Memory B cell (primary cell): ENCODE measurements at regions not wholly inside any gene's neighbourhood (a gene's known extent, or its start where the extent isn't known, plus 50 kb on each side); places are given as distances from the start of the nearest gene placed in this dataset.

Experiments
- ATAC-seq: fragments of 150-1000 bp; cut with Tn5 transposase; 2 replicates; pipeline ENCODE4 v1.10.0; 2021; ENCODE audit warnings: low read depth, mild to moderate bottlenecking, moderate library complexity
- DNase-seq, 2 donors: peaks; one replicate each; pipeline ENCODE4 v3.0.0; 2022; ENCODE audit warnings: low spot score in 2 of 2
- H3K27ac Mint-ChIP-seq: one replicate; pipeline ENCODE4 v1.8.0; 2022; ENCODE audit warnings: mild to moderate bottlenecking, moderate library complexity, mixed read lengths
- H3K27me3 Mint-ChIP-seq: one replicate; pipeline ENCODE4 v1.8.0; 2022; ENCODE audit warnings: mixed read lengths
- H3K36me3 Mint-ChIP-seq: one replicate; pipeline ENCODE4 v1.8.0; 2022; ENCODE audit warnings: mild to moderate bottlenecking, mixed read lengths
- H3K4me1 Mint-ChIP-seq: one replicate; pipeline ENCODE4 v1.8.0; 2022; ENCODE audit warnings: mixed read lengths
- H3K4me3 Mint-ChIP-seq: one replicate; pipeline ENCODE4 v1.8.0; 2022; ENCODE audit warnings: mild to moderate bottlenecking, moderate library complexity, mixed read lengths
- H3K9me3 Mint-ChIP-seq: one replicate; pipeline ENCODE4 v1.8.0; 2022; ENCODE audit warnings: mixed read lengths

DNA sequence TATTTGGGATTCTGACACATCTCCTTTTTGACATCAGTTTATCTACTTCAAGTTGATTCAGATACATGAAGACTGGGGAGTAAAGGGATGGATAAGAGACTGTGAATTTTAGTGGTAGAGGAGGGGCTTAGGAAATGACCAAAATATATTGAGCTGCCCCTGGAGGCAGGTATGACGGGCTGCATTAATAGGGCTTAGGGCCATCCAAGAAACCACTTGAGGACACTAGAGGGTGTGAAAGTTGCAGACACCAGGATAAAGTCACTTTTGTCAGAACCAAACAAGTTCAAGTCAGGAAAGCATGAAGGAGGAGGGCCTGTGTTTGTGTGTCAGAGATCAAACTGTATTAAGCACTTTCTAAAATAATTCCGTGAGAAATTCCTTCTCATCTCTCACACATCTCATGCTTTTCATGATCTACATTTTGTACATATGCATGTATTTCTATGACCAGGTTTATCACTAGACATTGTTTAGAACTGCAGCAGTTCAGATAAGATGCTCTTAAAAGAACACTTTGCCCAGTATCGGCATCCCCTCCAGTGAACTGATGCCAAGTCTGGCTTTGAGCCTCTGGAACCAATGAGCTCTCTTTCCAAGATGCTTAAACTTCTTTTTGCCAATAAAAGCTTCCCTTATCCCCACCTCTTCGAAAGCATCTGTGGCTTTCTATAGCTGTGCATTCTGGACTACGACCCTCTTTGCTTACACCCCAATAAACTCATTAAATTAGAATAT is 136.9 kb downstream of the SLC38A1 start:
- Mint-ChIP-seq H3K4me3 (no peak overlapping the region), H3K4me1 (no peaks in the 10 kb centered on the region), H3K9me3 (no peaks in the 10 kb centered on the region), H3K27ac (no peak overlapping the region), H3K27me3 (peaks cover 2% of the 10 kb centered on the region), H3K36me3 (no peaks in the 10 kb centered on the region)
- peak; percentile 46 for ATAC-seq
- no peak for DNase-seq

DNA sequence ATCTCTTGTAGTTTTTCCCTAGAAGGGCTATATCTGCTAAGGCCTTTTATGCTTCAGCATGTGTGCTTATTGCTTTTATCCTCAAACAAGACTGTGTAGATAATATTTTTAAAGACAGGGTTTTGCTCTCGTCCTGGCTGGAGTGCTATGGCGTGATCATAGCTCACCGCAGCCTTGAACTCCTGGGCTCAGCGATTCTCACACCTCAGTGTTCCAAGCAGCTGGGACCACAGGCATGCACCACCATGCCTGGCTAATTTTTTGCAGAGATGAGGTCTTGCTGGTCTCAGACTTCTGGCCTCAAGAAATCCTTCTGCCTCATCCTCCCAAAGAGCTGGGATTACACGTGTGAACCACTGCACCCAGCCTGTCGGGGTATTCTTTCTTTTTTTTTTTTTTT is 137.3 kb upstream of the SCAF11 start:
- DNase-seq, result no peak
- H3K4me1 Mint-ChIP-seq, result peaks cover 3% of the 10 kb centered on the region
- H3K27ac Mint-ChIP-seq, result no peak overlapping the region
- no peak for ATAC-seq
- H3K27me3 Mint-ChIP-seq, result peaks cover 3% of the 10 kb centered on the region
- H3K4me3 Mint-ChIP-seq, result no peak overlapping the region
- H3K36me3 Mint-ChIP-seq, result no peaks in the 10 kb centered on the region
- H3K9me3 Mint-ChIP-seq, result no peaks in the 10 kb centered on the region

DNA sequence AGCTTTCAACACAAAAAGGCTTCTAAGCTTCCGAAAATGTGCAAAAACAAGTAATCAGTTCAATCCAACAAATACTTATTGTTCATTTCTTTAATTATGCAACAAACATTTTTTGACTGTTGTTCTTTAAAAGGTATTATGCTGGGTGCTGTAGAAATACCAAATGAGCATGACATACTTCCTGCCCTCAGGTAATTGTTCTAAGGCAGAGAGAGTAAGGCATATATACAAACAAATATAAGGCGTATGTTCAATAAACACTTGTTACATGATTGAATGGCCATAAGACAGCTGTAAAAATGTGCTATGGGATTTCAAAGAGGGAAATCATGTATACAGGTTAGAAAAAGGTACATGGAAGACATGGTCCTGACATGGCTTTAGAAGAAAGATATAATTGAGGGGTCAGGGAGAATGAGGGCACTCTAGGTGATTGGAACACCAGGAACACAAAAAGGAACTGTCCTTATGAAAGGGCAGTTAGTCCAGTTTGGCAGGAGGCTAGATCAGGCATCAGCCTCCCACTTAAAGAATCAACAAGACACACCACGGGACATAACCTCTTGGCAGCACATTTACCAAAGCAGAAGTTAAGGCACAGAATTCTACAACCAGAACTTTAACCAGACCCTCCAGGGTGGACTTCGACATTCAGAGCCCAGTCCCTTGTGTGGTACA is 135.8 kb upstream of the SCAF11 start:
- Mint-ChIP-seq H3K36me3 (no peaks in the 10 kb centered on the region), H3K27me3 (peaks cover 6% of the 10 kb centered on the region), H3K27ac (no peak overlapping the region), H3K9me3 (no peaks in the 10 kb centered on the region), H3K4me1 (peaks cover 3% of the 10 kb centered on the region), H3K4me3 (no peak overlapping the region)
- no peak for ATAC-seq
- DNase-seq, result no peak

DNA sequence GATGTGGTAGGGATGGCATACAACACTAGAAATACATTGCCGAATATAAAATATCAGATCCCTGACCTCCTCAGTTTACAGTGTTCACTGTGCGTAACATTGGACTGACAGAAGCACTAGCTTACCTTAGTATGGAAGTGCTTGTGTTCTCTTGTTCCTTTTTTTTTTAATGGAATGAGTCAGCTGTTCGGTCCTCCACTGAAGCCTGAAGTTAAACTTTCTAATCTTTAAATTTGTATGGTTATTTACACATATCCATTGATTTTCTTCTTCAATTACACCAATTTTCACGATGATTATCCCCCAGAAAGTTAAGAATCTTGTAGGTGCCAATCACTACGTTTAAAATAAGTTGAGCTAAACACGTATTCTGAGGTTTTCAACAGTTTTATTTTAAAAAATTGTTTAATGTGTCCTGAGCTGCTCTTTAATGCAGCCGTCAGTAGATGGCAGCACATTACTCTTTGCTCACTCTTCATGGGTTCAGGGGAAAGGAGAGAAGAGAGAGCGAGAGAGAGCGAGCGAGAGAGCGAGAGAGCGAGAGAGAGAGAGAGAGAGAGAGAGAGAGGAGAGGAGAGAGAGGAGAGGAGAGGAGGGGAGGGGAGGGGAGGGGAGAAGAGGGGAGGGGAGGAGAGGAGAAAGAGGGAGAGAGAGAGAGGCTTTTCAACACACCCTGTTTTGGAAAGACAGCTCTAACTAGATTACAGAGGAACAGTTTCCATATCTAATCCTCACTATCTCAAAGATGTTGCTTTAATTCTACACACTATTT is 134.7 kb upstream of the SCAF11 start:
- peaks cover 3% of the 10 kb centered on the region for H3K4me1 Mint-ChIP-seq
- ATAC-seq, result peak; percentile 95
- no peaks in the 10 kb centered on the region for H3K36me3 Mint-ChIP-seq
- peak in 1 of 2 donors; percentile 44 for DNase-seq
- no peaks in the 10 kb centered on the region for H3K9me3 Mint-ChIP-seq
- peaks cover 6% of the 10 kb centered on the region for H3K27me3 Mint-ChIP-seq
- H3K27ac Mint-ChIP-seq, result peak overlapping the region; percentile 63
- peak overlapping the region; percentile 50 for H3K4me3 Mint-ChIP-seq

DNA sequence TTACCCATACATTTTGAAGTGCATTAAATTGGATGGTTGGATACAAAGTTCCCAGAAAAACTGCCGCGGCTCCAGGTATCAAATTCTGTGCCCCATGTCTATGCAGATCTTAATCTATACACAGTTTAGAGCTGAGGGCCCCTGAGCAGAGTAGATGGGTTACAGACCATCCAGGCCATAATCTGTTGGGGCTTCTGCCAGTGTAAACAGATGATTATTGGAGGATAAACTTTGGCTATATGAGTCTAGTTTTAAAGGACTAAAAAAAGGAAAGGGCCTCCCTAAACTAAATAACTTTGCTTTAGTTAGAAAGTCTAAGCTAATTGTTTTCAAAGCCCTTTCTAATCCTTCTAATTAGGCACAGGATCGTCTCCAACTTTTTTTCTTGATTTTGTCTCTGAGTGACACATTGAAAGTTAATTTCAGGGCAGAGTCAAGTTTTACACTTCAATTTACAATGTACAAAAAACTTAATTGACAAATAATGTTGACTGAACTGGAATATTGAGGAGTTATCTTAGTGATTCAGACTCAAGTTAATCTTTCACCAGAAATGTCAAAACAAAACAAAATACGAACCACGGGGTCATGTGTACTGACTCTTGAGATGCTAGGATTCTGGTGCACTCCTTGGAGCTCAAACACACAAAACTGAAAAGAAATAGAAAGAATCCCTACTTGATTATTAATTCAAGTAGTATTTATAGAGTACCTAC is 133.9 kb upstream of the SCAF11 start:
- H3K27me3 Mint-ChIP-seq, result peaks cover 7% of the 10 kb centered on the region
- no peak for DNase-seq
- no peaks in the 10 kb centered on the region for H3K9me3 Mint-ChIP-seq
- H3K27ac Mint-ChIP-seq, result no peak overlapping the region
- no peak overlapping the region for H3K4me3 Mint-ChIP-seq
- no peaks in the 10 kb centered on the region for H3K36me3 Mint-ChIP-seq
- peaks cover 3% of the 10 kb centered on the region for H3K4me1 Mint-ChIP-seq
- no peak for ATAC-seq

DNA sequence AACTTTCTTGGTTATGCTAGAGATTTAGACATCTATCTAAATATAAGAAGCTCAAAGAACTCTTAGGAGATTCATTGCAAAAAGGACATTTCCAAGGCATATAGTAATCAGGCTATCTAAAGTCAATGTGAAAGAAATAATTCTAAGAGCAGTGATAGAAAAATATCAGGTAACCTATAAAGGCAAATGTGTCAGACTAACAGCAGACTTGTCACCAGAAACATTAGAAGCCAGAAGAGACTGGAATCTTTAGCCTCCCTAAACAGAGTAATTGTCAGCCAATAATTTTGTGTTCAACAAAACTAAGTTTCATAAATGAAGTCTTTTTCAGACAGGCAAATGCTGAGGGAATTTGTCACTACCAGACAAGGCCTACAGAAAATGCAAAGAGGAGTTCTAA is 122.0 kb upstream of the SCAF11 start:
- Mint-ChIP-seq H3K4me3 (no peak overlapping the region), H3K27ac (no peak overlapping the region), H3K36me3 (no peaks in the 10 kb centered on the region), H3K4me1 (peaks cover 39% of the 10 kb centered on the region), H3K9me3 (peaks cover 2% of the 10 kb centered on the region), H3K27me3 (no peaks in the 10 kb centered on the region)
- DNase-seq, result no peak
- ATAC-seq, result no peak

DNA sequence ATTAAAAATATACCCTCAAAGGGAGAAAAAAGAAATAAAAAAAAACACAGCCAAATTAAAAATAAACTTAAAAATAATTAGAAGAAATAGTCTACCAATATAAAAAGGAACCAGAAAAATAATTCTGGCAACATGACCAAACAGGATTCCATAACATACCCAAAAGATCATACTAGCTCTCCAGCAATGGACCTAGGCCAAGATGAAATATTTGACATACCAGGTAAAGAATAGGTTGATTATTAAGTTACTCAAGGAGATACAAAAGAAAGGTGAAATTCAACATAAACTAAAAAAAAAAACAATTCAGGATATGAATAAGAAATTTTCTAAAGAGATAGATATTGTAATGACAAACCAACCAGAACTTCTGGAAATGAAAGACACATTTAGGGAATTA is 121.3 kb upstream of the SCAF11 start:
- no peak overlapping the region for H3K27ac Mint-ChIP-seq
- no peaks in the 10 kb centered on the region for H3K36me3 Mint-ChIP-seq
- no peaks in the 10 kb centered on the region for H3K27me3 Mint-ChIP-seq
- H3K4me3 Mint-ChIP-seq, result no peak overlapping the region
- peaks cover 39% of the 10 kb centered on the region for H3K4me1 Mint-ChIP-seq
- ATAC-seq (no peak), DNase-seq (no peak)
- peaks cover 2% of the 10 kb centered on the region for H3K9me3 Mint-ChIP-seq

DNA sequence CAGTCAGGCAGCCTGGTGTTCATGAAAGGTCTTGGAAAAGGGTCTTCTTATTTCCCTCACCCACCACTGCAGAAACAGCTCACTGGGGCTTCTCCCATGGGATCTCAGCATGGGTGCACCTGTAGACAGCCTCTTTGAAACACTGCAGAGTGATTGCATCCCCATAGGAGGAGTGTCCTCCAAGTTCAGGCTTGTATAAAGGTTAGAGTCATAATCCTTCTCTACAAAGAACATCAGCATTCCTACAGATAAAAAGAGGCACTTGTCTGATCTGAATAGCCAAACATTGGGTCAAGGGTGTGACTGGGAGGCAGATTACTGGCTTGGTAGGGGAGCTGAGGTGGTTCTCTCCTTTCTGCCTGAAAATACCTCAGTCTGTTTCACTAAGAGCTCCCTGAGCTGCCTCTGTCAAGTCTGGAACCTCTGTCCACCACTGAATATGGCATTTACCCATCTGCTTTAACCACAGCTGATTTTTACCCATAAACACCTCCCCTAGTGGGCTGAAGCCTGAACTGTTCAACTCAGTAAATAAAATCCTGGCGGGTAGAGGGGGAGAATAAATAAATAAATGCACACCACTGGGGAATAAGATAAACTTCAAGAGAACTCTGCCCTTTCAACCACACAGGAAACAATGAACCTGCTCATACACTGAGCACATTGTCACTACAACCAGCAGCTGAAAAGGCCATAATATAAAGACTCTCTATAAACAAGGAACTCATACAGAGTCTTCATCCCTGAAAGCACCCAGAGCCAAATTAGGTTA is 120.7 kb upstream of the SCAF11 start:
- H3K27me3 Mint-ChIP-seq, result no peaks in the 10 kb centered on the region
- peaks cover 39% of the 10 kb centered on the region for H3K4me1 Mint-ChIP-seq
- H3K9me3 Mint-ChIP-seq, result peaks cover 2% of the 10 kb centered on the region
- no peak overlapping the region for H3K27ac Mint-ChIP-seq
- H3K36me3 Mint-ChIP-seq, result no peaks in the 10 kb centered on the region
- no peak for DNase-seq
- H3K4me3 Mint-ChIP-seq, result no peak overlapping the region
- peak; percentile 20 for ATAC-seq

DNA sequence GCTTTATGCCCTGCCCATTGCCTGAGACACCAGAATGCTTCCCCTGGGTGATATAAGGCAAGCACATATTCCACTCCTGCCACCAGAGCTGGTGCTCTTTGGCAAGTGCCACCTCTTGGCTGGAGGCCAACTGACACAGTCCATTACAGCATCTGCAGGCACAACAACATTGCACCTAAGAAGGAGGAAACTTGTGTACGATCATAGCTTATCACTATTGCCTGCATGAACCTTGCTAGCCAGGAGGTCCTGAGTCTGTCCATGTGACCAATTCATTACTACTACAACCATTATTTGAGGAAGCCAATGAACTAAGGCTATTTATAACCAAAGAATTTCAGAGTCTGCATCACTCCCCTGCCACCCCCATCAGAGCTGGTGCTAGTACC is 119.8 kb upstream of the SCAF11 start:
- DNase-seq, result no peak
- H3K27me3 Mint-ChIP-seq, result no peaks in the 10 kb centered on the region
- no peak for ATAC-seq
- no peak overlapping the region for H3K4me3 Mint-ChIP-seq
- peak overlapping the region; percentile 60 for H3K27ac Mint-ChIP-seq
- peaks cover 2% of the 10 kb centered on the region for H3K9me3 Mint-ChIP-seq
- no peaks in the 10 kb centered on the region for H3K36me3 Mint-ChIP-seq
- peaks cover 39% of the 10 kb centered on the region for H3K4me1 Mint-ChIP-seq

DNA sequence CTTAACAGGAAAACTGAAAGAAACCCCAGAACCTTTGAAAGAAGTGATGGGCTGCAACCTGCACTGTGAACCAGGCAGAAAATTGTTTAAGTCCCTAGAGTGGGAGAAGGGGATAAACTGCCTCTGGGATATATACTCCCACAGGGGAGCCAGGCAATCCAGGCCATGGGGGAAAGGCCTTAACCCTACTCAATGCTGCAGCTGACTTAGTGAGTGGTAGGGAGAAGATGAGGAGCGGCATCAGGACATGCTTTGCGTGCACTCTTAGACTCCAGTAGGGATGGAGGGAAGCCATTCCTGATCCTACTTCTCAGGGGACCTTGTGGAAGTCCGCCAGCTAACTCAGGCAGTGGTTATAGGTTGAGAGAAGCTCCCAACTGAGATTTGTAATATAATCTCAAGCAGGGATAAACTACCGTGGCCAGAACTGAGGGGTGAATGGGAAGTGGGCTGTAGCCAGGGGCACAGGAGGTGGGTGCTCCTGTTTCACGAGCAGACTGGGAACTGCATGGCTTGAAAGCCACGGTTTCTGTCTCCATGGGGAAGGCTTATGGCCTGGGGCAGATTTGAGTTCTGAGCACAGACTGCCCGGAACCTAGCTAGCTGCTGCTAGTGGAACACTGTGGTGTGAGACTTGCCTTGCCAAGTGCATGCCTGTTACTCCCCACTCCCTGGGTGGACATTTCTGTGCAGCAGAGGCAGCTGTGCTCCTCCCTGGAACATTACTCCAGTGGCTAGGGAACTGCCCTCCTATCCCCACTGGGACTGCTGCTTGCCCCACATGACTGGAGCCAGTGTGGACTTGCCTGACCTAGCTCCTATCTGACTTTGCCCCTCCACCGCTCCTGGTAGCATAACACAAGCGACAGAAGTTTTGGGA is 119.2 kb upstream of the SCAF11 start:
- H3K4me3 Mint-ChIP-seq, result peak overlapping the region; percentile 24
- H3K4me1 Mint-ChIP-seq, result peaks cover 39% of the 10 kb centered on the region
- H3K27ac Mint-ChIP-seq, result peak overlapping the region; percentile 83
- H3K36me3 Mint-ChIP-seq, result no peaks in the 10 kb centered on the region
- H3K27me3 Mint-ChIP-seq, result no peaks in the 10 kb centered on the region
- ATAC-seq, result no peak
- no peak for DNase-seq
- peaks cover 2% of the 10 kb centered on the region for H3K9me3 Mint-ChIP-seq

DNA sequence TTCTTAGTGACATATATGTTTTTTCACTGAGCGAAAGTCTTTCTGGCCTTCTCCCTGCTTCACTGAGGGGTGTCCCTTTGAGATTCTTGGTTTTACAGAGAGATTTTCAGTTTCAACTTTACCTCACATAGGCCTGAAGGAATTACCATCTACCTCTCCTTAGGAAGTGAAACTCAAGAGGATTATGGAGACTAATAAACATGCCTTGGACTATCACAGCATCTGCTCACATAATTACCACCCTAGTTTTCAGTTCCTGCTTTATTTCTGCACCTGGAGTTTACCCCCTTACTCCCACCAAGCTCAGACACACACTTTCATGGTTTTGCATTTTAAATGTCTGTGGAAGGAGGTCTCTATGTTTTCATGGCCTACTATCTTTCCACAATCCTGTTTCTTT is 118.3 kb upstream of the SCAF11 start:
- Mint-ChIP-seq H3K4me1 (peaks cover 39% of the 10 kb centered on the region), H3K27me3 (no peaks in the 10 kb centered on the region), H3K36me3 (no peaks in the 10 kb centered on the region), H3K9me3 (peaks cover 2% of the 10 kb centered on the region), H3K4me3 (peak overlapping the region; percentile 1), H3K27ac (peak overlapping the region; percentile 83)
- ATAC-seq, result peak; percentile 91
- DNase-seq, result peak in 1 of 2 donors; percentile 33

DNA sequence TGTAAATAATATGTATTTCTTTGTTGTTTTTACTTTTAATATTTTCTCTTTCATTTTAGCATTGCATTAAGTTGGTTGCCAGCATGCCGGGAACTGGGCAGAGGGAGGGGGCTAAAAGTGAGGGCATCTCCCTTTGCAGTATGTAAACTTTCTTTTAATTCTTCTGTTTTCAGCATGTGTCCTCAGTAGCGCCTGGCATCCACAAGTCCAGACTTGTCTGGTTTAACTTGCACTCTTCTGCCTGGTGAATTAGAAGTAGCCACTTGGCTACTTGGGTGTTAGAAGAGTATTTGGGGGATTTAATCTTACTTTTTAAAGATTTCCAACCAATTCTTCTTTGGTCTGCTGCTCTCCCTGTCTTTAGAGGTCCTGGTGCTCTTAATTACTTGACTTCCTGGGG is 117.2 kb upstream of the SCAF11 start:
- H3K4me3 Mint-ChIP-seq, result no peak overlapping the region
- H3K27me3 Mint-ChIP-seq, result no peaks in the 10 kb centered on the region
- H3K9me3 Mint-ChIP-seq, result peaks cover 2% of the 10 kb centered on the region
- no peak for ATAC-seq
- H3K36me3 Mint-ChIP-seq, result no peaks in the 10 kb centered on the region
- peak overlapping the region; percentile 2 for H3K27ac Mint-ChIP-seq
- no peak for DNase-seq
- peaks cover 39% of the 10 kb centered on the region for H3K4me1 Mint-ChIP-seq

DNA sequence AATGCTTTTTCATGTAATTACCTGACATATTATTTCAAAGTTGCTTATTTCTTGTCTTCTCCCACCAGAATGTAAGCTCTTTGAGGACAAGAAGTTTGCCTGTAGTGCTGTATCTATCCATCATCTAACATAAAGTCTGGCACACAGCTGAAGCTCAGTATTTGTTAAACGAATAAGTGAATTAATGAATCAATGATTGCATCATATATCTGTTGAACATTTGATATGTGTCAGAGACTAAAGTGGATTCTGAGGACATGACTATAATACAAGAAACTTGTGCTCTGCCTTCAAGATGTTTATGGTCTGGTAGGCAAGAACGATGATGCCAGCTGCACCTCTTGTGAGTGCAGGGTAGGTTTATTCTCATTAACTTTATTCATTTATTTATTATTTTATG is 115.4 kb upstream of the SCAF11 start:
- Mint-ChIP-seq H3K36me3 (no peaks in the 10 kb centered on the region), H3K27me3 (no peaks in the 10 kb centered on the region), H3K4me1 (peaks cover 33% of the 10 kb centered on the region), H3K9me3 (no peaks in the 10 kb centered on the region), H3K27ac (no peak overlapping the region), H3K4me3 (no peak overlapping the region)
- DNase-seq, result no peak
- ATAC-seq, result no peak
